ENCODE measurements at regions not wholly inside any gene's neighbourhood (a gene's known extent, or its start where the extent isn't known, plus 50 kb on each side); places are given as distances from the start of the nearest gene placed in this dataset.
A peak's percentile ranks its signal among the peaks of the same experiment; 100 is the strongest.
"Not testable (repeated sequence)": the region's sequence is repeated elsewhere in the genome, so short reads cannot be mapped to it uniquely, and the experiment has no call there.

GRCh38 chr1:120465900-120466299 lies 51.1 kb downstream of the NBPF8 start:
- not testable (repeated sequence) for DNase-seq (ENCODE audit: low spot score); FAIRE-seq

- FAIRE-seq; DNase-seq (ENCODE audit: low spot score): not testable (repeated sequence)
These were observed 62.8 kb downstream of the NBPF8 start for GRCh38 chr1:120477663-120478062.

DNA sequence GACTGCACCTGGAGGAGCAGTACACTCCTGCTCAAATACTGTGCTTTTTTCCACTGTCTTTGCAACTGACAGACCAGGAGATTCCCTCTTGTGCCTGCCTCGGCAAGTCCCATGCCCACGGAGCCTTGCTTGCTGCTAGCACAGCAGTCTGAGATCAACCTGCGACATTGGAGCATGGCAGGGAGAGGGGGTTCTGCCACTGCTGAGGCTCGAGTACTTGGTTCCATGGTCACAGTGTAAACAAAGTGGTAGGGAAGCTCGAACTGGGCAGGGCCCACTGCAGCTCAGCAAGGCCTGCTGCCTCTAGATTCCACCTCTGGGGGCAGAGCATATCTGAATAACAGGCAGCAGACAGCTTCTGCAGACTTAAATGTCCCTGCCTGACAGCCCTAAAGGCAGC lies 63.6 kb downstream of the NBPF8 start:
- FAIRE-seq; DNase-seq (ENCODE audit: low spot score): not testable (repeated sequence)

DNA sequence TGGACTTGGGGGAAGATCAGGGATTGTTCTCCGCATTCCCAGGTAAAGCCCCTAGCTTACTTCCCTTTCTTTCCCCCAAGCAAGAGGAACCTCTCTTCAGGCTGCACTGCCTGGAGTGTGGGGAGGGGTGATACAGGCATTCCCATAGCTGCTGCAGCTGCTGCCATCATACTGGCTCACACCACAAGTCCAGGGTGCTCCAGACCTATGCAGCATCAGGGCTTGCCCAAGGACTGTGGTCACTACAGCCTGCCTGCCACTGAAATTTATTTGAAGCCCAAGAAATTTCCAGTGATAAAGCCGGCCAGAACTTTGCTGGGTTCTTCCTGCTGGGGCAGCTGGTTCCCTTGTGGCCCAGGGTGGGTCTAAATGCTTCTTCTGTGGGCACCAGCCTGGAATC lies 72.7 kb downstream of the NBPF8 start:
- FAIRE-seq = not testable (repeated sequence)

DNA sequence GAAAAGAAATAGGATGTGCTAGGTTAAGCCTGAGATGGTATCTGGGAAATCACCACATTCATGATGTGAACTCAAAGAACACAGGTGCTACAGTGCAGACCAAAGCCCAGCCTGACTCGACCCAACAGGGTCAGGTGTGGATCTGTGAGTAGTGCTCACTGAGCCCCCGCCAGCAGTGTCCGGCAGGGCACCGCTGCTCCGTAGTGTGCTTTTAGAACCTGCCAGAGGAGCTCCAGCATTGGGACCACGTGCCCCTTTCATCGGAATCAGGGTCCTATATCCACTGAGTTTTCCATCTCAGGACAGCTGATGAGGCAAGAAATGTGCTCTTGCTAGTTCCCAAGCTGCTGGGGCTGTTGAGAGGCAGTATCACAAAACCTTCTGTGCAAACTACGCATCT lies 74.4 kb downstream of the NBPF8 start:
- DNase-seq (ENCODE audit: low spot score); FAIRE-seq: not testable (repeated sequence)

More for the DNA sequence above, 72.7 kb downstream of the NBPF8 start:
- not testable (repeated sequence) for DNase-seq (ENCODE audit: low spot score)

DNA sequence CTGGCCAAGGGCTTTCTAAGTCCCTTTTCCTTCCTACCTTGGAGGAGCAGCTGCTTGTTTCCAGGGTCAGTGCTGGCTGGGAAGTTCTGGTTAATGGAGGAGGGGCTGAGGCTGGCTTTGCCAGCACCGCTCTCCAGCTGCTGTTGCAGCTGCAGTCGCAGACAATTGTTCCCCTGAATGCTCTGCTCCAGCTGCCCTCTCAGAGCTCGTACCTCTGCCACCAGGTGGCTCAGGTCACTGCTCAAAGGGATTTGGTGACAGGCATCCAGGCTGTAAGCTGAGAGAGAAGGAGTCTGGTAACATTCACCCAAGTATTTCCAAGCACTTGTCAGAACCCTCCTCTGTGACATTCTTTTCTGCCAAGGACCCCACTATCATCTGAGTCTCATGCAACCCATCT lies 82.3 kb downstream of the NBPF8 start:
- not testable (repeated sequence) for DNase-seq (ENCODE audit: low spot score); FAIRE-seq

GRCh38 chr1:120503284-120503683 lies 88.4 kb downstream of the NBPF8 start:
- not testable (repeated sequence) for DNase-seq (ENCODE audit: low spot score); FAIRE-seq

GRCh38 chr1:120506352-120506751 lies 91.5 kb downstream of the NBPF8 start:
- DNase-seq (ENCODE audit: low spot score); FAIRE-seq: not testable (repeated sequence)

- FAIRE-seq; DNase-seq (ENCODE audit: low spot score): not testable (repeated sequence)
These were observed 93.5 kb downstream of the NBPF8 start for GRCh38 chr1:120508351-120508750.

DNA sequence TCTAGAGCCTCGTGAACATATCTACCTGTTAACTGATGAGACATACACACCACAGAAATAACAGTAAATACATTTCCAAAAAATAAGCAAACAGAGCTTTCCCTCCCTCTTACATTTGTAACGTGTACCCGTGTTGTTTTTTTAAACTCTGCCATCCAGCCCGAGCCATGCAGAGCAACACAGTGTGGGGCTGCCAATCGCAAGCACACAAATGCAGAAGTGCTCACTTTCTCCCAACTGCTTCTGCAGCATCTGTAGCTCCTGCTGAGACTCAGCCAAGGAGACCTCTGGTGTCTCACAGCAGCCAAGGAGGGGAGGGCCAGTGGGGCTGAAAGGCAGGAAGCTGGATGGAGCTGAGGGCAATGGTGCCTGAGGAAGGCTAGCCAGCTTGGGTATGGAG lies 94.4 kb downstream of the NBPF8 start:
- FAIRE-seq; DNase-seq (ENCODE audit: low spot score): not testable (repeated sequence)

DNA sequence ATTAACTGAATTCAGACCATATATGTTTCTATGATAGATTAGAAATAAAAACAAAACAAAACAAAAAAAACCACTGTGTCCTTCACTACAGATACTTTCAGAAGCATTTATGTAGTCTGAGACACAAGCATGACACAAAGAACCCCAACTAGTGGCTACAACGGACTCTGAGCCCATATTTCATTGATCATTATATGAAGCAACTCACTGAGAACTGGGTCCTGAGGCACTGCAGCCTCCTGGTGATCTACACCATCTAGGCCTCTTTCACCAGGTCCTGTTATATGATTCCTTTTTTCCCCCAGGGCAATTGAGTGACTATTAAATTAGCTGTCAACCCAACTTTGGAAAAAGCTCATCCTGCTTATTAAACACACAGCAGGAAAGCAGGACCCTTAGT lies 98.3 kb downstream of the NBPF8 start:
- DNase-seq (ENCODE audit: low spot score); FAIRE-seq: not testable (repeated sequence)

DNA sequence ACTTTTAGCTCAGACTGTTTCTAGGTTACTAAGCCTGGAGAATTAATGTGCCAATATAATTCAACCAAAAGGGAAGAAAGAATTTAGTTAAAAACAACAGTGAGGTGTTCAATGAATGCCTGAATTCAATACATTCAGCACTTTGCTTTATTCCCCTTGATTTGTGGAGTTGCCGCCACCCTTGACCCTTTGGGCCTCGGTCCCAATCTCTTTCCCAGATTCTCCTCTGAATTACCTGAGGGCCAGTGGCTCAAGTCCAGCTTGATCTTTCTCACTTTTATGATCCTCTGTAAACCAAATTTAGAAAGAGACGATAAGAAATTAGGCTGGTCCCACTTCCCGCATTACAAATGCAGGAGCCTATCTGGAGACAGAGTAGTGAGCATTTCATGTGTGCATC lies 98.7 kb downstream of the NBPF8 start:
- not testable (repeated sequence) for DNase-seq (ENCODE audit: low spot score); FAIRE-seq

GRCh38 chr1:120519196-120519595 lies 104.4 kb downstream of the NBPF8 start:
- not testable (repeated sequence) for DNase-seq (ENCODE audit: low spot score); FAIRE-seq

DNA sequence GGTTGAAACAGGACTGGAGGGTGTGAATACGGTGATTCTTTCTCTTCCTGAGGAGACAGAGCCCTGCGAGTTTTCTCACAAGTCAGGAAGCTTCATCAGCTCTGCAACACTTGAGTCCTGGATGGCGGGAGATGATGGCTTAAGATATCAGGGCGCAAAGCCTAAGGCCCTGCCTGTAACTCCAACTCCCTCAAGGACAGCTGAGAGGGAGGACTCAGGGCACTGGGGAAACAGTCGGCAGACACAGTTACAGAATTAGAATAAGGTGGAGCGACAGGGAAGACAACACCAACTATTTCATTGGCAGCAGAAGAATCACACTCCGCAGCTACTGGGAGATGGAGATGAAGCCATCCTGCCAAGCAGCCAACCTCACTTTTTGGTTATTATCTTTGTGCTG lies 109.6 kb downstream of the NBPF8 start:
- not testable (repeated sequence) for FAIRE-seq; DNase-seq (ENCODE audit: low spot score)

GRCh38 chr1:120525386-120525785 lies 110.6 kb downstream of the NBPF8 start:
- not testable (repeated sequence) for FAIRE-seq; DNase-seq (ENCODE audit: low spot score)

DNA sequence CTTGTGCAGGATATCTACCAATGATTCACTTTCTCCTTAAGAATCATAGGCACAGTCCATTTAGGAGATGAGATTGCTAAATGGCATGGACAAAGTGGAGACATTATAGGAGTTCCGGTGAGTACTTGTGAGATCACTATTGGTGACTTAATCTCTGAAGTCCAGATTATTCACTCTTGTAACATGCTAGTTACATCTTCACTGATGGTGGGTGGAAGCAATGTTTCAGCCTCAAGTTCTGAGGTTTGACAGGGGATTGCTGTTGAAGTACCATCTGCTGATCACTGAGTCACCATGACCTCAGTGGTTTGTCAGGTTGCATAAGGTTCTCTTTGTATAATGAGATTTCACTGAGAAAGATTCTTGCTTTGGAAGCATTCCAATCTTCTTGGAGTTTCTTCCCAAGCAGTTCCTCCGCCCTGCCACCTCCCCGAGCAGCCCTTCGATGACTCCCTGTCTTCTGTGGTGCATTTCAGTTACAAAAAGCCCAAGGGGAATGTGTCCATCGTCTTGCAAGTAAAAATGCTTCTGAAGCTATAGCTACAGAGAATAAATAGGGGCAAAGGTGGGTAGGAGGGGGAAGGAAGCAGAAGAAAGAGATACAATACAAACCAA lies 114.7 kb downstream of the NBPF8 start:
- DNase-seq (ENCODE audit: low spot score); FAIRE-seq: not testable (repeated sequence)

DNA sequence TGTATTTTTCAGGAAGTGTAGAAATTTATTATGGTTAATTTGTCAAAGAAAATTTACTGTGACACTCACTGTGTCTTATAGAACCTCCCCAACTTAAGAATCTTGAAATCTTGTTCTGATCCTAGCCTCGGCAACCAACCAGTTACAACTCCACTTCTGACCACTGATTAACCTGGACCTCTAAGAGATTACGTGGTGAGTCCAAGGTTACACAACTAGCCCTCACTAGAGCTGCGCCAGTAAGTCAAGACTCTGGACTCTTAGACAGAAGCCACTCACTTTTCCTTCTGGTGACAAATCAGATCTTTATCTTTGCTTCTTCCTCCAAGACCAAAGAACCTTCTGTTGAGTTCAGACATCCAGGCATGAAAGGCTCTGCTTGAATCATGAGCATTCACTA lies 116.6 kb downstream of the NBPF8 start:
- DNase-seq (ENCODE audit: low spot score); FAIRE-seq: not testable (repeated sequence)

DNA sequence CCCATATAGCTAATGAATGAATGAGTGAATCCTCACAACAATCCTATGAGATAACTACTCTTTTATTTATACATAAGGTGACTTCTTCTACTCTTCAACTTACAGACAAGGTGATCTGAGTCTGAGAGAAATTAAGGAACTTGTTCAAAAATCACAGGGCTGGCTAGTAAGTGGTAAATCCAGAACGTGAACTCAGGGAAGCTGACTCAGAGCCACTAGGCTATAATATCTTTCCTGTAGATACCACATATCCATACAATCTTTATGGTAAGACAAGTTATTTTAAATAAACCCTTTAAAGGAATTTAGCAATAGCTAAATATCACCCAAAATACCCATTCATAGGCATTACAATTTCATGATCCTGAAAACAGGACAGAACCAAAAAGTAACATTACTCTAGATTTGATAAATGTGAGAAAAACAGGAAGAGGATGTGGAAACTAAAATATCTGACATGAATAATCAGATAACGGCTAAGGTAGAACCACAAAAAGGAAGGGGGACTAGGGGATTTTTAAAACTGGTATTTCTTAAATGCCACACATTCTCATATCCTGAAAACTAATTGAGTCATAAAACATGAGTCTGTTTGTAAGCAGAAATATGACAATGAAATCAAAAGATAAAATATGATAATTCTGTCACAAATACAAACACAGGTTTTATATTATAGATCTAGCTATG lies 119.7 kb downstream of the NBPF8 start:
- not testable (repeated sequence) for FAIRE-seq
- peak; percentile 30 for DNase-seq (ENCODE audit: low spot score)

- DNase-seq (ENCODE audit: low spot score) = peak; percentile 48
- FAIRE-seq = not testable (repeated sequence)
These were observed 120.2 kb downstream of the NBPF8 start for GRCh38 chr1:120535052-120535451.

GRCh38 chr1:120541394-120541793 lies 126.6 kb downstream of the NBPF8 start:
- DNase-seq (ENCODE audit: low spot score); FAIRE-seq: not testable (repeated sequence)

- DNase-seq (ENCODE audit: low spot score); FAIRE-seq: not testable (repeated sequence)
These were observed 127.5 kb downstream of the NBPF8 start for GRCh38 chr1:120542365-120542764.

GRCh38 chr1:120542940-120543339 lies 128.1 kb downstream of the NBPF8 start:
- not testable (repeated sequence) for FAIRE-seq; DNase-seq (ENCODE audit: low spot score)
